ENCODE measurements at regions not wholly inside any gene's neighbourhood (a gene's known extent, or its start where the extent isn't known, plus 50 kb on each side); places are given as distances from the start of the nearest gene placed in this dataset.

DNA sequence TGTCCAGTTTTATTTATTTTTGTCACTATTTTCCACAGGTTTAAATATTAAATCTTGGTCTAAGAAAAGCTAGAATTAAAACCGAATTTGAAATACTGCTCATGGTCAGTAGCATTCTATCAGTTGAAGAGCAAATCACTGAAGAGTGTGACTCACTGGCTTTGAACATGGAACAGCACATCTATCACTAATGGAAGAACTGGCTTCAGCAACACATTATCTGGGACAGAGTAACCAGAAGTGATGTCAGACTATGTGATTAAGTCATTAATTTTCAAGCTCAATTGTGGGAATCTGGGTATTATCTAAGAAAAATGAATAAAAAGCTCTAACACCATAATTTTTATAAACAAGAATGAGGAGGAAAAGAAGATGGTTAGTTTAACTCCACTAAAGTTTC lies 527.5 kb downstream of the TMTC2 start:
- no peak for TF ChIP-seq EZH2 (IDR thresholded peaks at IDR 0.05; ENCODE audit: borderline replicate concordance, insufficient read depth, low read depth, low read length, poor library complexity, severe bottlenecking)
- TF ChIP-seq, protein P1, sequence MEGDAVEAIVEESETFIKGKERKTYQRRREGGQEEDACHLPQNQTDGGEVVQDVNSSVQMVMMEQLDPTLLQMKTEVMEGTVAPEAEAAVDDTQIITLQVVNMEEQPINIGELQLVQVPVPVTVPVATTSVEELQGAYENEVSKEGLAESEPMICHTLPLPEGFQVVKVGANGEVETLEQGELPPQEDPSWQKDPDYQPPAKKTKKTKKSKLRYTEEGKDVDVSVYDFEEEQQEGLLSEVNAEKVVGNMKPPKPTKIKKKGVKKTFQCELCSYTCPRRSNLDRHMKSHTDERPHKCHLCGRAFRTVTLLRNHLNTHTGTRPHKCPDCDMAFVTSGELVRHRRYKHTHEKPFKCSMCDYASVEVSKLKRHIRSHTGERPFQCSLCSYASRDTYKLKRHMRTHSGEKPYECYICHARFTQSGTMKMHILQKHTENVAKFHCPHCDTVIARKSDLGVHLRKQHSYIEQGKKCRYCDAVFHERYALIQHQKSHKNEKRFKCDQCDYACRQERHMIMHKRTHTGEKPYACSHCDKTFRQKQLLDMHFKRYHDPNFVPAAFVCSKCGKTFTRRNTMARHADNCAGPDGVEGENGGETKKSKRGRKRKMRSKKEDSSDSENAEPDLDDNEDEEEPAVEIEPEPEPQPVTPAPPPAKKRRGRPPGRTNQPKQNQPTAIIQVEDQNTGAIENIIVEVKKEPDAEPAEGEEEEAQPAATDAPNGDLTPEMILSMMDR (IDR thresholded peaks at IDR 0.05), result no peak

All from B cell (primary cell).